Large intestine (tissue), 3 donors: ENCODE measurements at regions not wholly inside any gene's neighbourhood (a gene's known extent, or its start where the extent isn't known, plus 50 kb on each side); places are given as distances from the start of the nearest gene placed in this dataset.

Source experiments
- DNase-seq, 2 donors: peaks; one replicate each; pipeline versions ENCODE4 v3.0.0 to v3.0.0-alpha.2; 2013
- H3K27ac ChIP-seq: one replicate; pipeline ENCODE4 v1.5.1; 2013; ENCODE audit warnings: low read length
- H3K27me3 ChIP-seq: 2 replicates; pipeline ENCODE4 v1.6.1; 2013; ENCODE audit warnings: low read length; ENCODE audit not compliant: control insufficient read depth, insufficient read depth
- H3K36me3 ChIP-seq: 2 replicates; pipeline ENCODE4 v1.6.1; 2013; ENCODE audit warnings: low read length; ENCODE audit not compliant: control insufficient read depth, insufficient read depth
- H3K4me1 ChIP-seq: one replicate; pipeline ENCODE4 v1.6.1; 2013; ENCODE audit warnings: low read length; ENCODE audit not compliant: control insufficient read depth, insufficient read depth
- H3K4me3 ChIP-seq: one replicate; pipeline ENCODE4 v1.5.1; 2013; ENCODE audit warnings: low read length
- H3K9me3 ChIP-seq: one replicate; pipeline ENCODE4 v1.6.1; 2013; ENCODE audit warnings: mild to moderate bottlenecking, low read depth, low read length, moderate library complexity; ENCODE audit not compliant: control insufficient read depth
- WGBS: methylation state at CpG from one replicate; pipeline ENCODE4 v1.1.5; 2013; ENCODE audit warnings: low lambda C conversion rate; ENCODE audit not compliant: insufficient coverage; 5-methylcytosine and 5-hydroxymethylcytosine counted together

- Histone ChIP-seq H3K27me3 (no peaks in the 10 kb centered on the region), H3K4me1 (no peaks in the 10 kb centered on the region), H3K36me3 (no peaks in the 10 kb centered on the region), H3K9me3 (no peaks in the 10 kb centered on the region), H3K4me3 (no peak overlapping the region), H3K27ac (no peak overlapping the region)
- WGBS: no CpG with 5 or more reads among the region's 25 CpGs
- no peak for DNase-seq
These were observed 259.5 kb downstream of the BRD1 start for GRCh38 chr22:49567899-49568750.

GRCh38 chr22:49566693-49567092 lies 261.0 kb downstream of the BRD1 start:
- no peaks in the 10 kb centered on the region for H3K4me1 ChIP-seq
- no peak overlapping the region for H3K4me3 ChIP-seq
- H3K9me3 ChIP-seq: no peaks in the 10 kb centered on the region
- no peaks in the 10 kb centered on the region for H3K36me3 ChIP-seq
- no peak overlapping the region for H3K27ac ChIP-seq
- H3K27me3 ChIP-seq: no peaks in the 10 kb centered on the region
- WGBS: no CpG with 5 or more reads among the region's 13 CpGs
- no peak for DNase-seq

- Histone ChIP-seq H3K27me3 (no peaks in the 10 kb centered on the region), H3K36me3 (no peaks in the 10 kb centered on the region), H3K9me3 (no peaks in the 10 kb centered on the region), H3K4me1 (no peaks in the 10 kb centered on the region), H3K4me3 (no peak overlapping the region), H3K27ac (no peak overlapping the region)
- DNase-seq: no peak
- WGBS: no CpG with 5 or more reads among the region's 12 CpGs
These were observed 261.5 kb downstream of the BRD1 start for GRCh38 chr22:49566141-49566541.

- Histone ChIP-seq H3K9me3 (no peaks in the 10 kb centered on the region), H3K4me3 (no peak overlapping the region), H3K4me1 (no peaks in the 10 kb centered on the region), H3K27ac (no peak overlapping the region), H3K36me3 (no peaks in the 10 kb centered on the region), H3K27me3 (no peaks in the 10 kb centered on the region)
- DNase-seq: no peak
- no CpG with 5 or more reads among the region's 6 CpGs for WGBS
These were observed 262.2 kb downstream of the BRD1 start for GRCh38 chr22:49565516-49565855.

- Histone ChIP-seq H3K4me3 (no peak overlapping the region), H3K27me3 (no peaks in the 10 kb centered on the region), H3K27ac (no peak overlapping the region), H3K36me3 (no peaks in the 10 kb centered on the region), H3K9me3 (no peaks in the 10 kb centered on the region), H3K4me1 (no peaks in the 10 kb centered on the region)
- no peak for DNase-seq
- WGBS: no CpG with 5 or more reads among the region's 28 CpGs
These were observed 262.8 kb downstream of the BRD1 start for GRCh38 chr22:49564666-49565515.

- DNase-seq: no peak
- Histone ChIP-seq H3K9me3 (no peaks in the 10 kb centered on the region), H3K36me3 (no peaks in the 10 kb centered on the region), H3K4me3 (no peak overlapping the region), H3K27me3 (no peaks in the 10 kb centered on the region), H3K27ac (no peak overlapping the region), H3K4me1 (no peaks in the 10 kb centered on the region)
- whole genome bisulfite sequencing: no CpG with 5 or more reads among the region's 5 CpGs
These were observed 263.6 kb downstream of the BRD1 start for GRCh38 chr22:49564054-49564453.

GRCh38 chr22:49562685-49563249 lies 264.9 kb downstream of the BRD1 start:
- Histone ChIP-seq H3K27me3 (no peaks in the 10 kb centered on the region), H3K36me3 (no peaks in the 10 kb centered on the region), H3K27ac (no peak overlapping the region), H3K4me3 (no peak overlapping the region), H3K9me3 (no peaks in the 10 kb centered on the region), H3K4me1 (no peaks in the 10 kb centered on the region)
- 72% methylated on average over 4 of the region's 4 CpGs for WGBS
- DNase-seq: no peak

- DNase-seq: no peak
- no CpG with 5 or more reads among the region's 6 CpGs for WGBS
- Histone ChIP-seq H3K9me3 (no peaks in the 10 kb centered on the region), H3K27me3 (no peaks in the 10 kb centered on the region), H3K4me3 (no peak overlapping the region), H3K27ac (no peak overlapping the region), H3K4me1 (no peaks in the 10 kb centered on the region), H3K36me3 (no peaks in the 10 kb centered on the region)
These were observed 265.7 kb downstream of the BRD1 start for GRCh38 chr22:49561976-49562375.

- no peak overlapping the region for H3K27ac ChIP-seq
These were observed 266.3 kb downstream of the BRD1 start for GRCh38 chr22:49561338-49561737.

DNA sequence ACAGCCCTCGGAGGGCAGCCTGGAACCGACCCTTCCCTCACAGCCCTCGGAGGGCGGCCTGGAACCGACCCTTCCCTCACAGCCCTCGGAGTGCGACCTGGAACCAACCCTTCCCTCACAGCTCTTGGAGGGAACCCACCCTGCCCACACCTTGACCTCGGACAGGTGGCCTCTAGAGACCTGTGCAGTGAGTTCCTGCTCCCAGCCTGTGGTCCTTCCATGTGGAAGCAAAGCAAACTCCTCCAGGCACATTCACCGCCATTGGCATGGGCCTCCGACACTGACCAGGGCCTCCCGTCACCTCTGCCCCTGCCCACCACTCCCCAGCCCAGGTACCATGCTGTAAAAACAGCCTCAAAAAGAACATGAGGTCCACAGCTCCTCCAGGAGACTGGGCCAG lies 272.1 kb downstream of the BRD1 start:
- Histone ChIP-seq H3K4me3 (no peak overlapping the region), H3K9me3 (no peaks in the 10 kb centered on the region), H3K27ac (no peak overlapping the region), H3K4me1 (no peaks in the 10 kb centered on the region), H3K27me3 (no peaks in the 10 kb centered on the region), H3K36me3 (no peaks in the 10 kb centered on the region)
- DNase-seq: no peak
- WGBS: no CpG with 5 or more reads among the region's 11 CpGs

More at GRCh38 chr22:49561338-49561737, 266.3 kb downstream of the BRD1 start:
- H3K27me3 ChIP-seq: no peaks in the 10 kb centered on the region
- H3K36me3 ChIP-seq: no peaks in the 10 kb centered on the region
- no peak overlapping the region for H3K4me3 ChIP-seq
- no peaks in the 10 kb centered on the region for H3K4me1 ChIP-seq
- H3K9me3 ChIP-seq: no peaks in the 10 kb centered on the region
- DNase-seq: no peak
- 100% methylated on average over 2 of the region's 4 CpGs for WGBS
